ENCODE measurements at regions not wholly inside any gene's neighbourhood (a gene's known extent, or its start where the extent isn't known, plus 50 kb on each side); places are given as distances from the start of the nearest gene placed in this dataset.

GRCh38 chr3:98979296-98979695 is 77.8 kb upstream of the DCBLD2 start:
- Histone ChIP-seq H4K20me1 (ENCODE audit: control insufficient read depth, insufficient read depth) (no peaks in the 10 kb centered on the region), H2AFZ (ENCODE audit: control insufficient read depth, low read depth, low read length) (no peak overlapping the region), H3K4me3 (no peak overlapping the region), H3K9me3 (replicated peaks; ENCODE audit: control insufficient read depth, insufficient read depth, low read length) (peaks cover 4% of the 10 kb centered on the region; the same call in 1 of the 3 replicates), H3K36me3 (ENCODE audit: control insufficient read depth in 2 of 2, insufficient read depth in 2 of 2, low read length in 1 of 2) (no peaks in the 10 kb centered on the region), H3K27me3 (replicated peaks in 1 of 2; ENCODE audit: control insufficient read depth in 2 of 2, insufficient read depth in 2 of 2, low read length in 1 of 2) (no peaks in the 10 kb centered on the region), H3K27ac (ENCODE audit: control insufficient read depth, insufficient read depth) (no peak overlapping the region), H3K79me2 (ENCODE audit: control insufficient read depth, insufficient read depth, low read length) (no peaks in the 10 kb centered on the region), H3K4me1 (ENCODE audit: control insufficient read depth, insufficient read depth, low read length) (no peaks in the 10 kb centered on the region; the same call in 1 of the 2 replicates), H3K9ac (ENCODE audit: control insufficient read depth, insufficient read depth, low read length) (no peak overlapping the region), H3K4me2 (ENCODE audit: control insufficient read depth, insufficient read depth) (no peak overlapping the region)
- intact Hi-C loops (cut with micrococcal nuclease; ENCODE audit: unreplicated experiment): no loop called here
- ATAC-seq: no peak
- WGBS (ENCODE audit: insufficient coverage, insufficient replicate concordance, low lambda C conversion rate, missing lambda C conversion rate): 95% methylated on average over 1 of the region's 1 CpG
- in situ Hi-C loops (cut with MboI): no loop called here
- DNase-seq (ENCODE audit: low read depth, low spot score): no peak
- no TSS peak for BruUV-seq (replicated peaks)
- RAD21 ChIA-PET (ENCODE audit: unreplicated experiment): interaction anchor here (0.6 kb wide), 1 partner anchor 50 kb away, joined by 3 read pairs; no protein-coding TSS in a partner anchor
- POLR2A ChIA-PET: no interaction called here
- SMC1A ChIA-PET (ENCODE audit: uncharacterized antibody, unreplicated experiment): no interaction called here
- CTCF ChIA-PET: no interaction called here
- FAIRE-seq: no peak
- TF ChIP-seq IRF5 (IDR thresholded peaks at IDR 0.05; ENCODE audit: borderline replicate concordance) (no peak), FOS (IDR thresholded peaks at IDR 0.05; ENCODE audit: borderline replicate concordance, extremely low read depth, insufficient read length) (no peak), BRCA1 (IDR thresholded peaks at IDR 0.05; ENCODE audit: low read depth, low read length) (no peak), SIN3A (IDR thresholded peaks at IDR 0.05; ENCODE audit: low read depth, low read length) (no peak), CTCF (IDR thresholded peaks at IDR 0.05 in 2 of 3, conservative IDR thresholded peaks at IDR 0.05 in 1 of 3; ENCODE audit: control insufficient read depth in 2 of 3, extremely low read depth in 1 of 3, insufficient read depth in 1 of 3, low read depth in 3 of 3, low read length in 3 of 3) (no peak), MLLT1 (IDR thresholded peaks at IDR 0.05) (no peak), SREBF2 (IDR thresholded peaks at IDR 0.05; ENCODE audit: low read length) (no peak), ZNF687 (IDR thresholded peaks at IDR 0.05) (no peak), NFXL1 (IDR thresholded peaks at IDR 0.05; ENCODE audit: borderline replicate concordance) (no peak), CBFB (IDR thresholded peaks at IDR 0.05; ENCODE audit: low read depth) (no peak), HCFC1 (IDR thresholded peaks at IDR 0.05; ENCODE audit: low read length) (no peak), ZZZ3 (IDR thresholded peaks at IDR 0.05; ENCODE audit: control insufficient read depth, insufficient read length, low read depth) (no peak), MYB (IDR thresholded peaks at IDR 0.05; ENCODE audit: borderline replicate concordance, low read depth, low read length) (no peak), BHLHE40 (IDR thresholded peaks at IDR 0.05; ENCODE audit: borderline replicate concordance in 1 of 2, low read depth in 2 of 2, low read length in 1 of 2) (no peak), BCL11A (IDR thresholded peaks at IDR 0.05; ENCODE audit: low read depth, low read length) (no peak)
